ENCODE measurements at regions not wholly inside any gene's neighbourhood (a gene's known extent, or its start where the extent isn't known, plus 50 kb on each side); places are given as distances from the start of the nearest gene placed in this dataset.

DNA sequence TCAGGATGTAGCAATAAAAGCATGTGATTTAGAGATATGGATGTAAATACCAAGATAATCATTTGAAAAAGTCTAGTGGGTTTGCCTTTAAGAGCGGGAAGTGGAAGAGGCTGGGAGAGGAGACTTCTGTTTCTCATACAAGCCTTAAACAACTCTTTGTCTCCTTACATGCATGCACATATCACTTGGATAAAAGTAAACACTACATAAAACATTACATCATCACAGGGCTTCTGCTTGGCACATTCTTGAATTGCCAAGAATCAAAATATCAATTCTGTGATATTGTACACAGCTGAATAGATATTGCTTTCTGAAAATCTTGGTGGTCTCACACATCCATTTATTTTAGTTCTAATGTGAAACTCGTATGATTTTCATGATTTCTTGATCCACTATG lies 57.6 kb downstream of the FOXD1 start:
- TF ChIP-seq CTCF (conservative IDR thresholded peaks at IDR 0.05; ENCODE audit: low read depth in 2 of 2) (no peak), REST (IDR thresholded peaks at IDR 0.05; ENCODE audit: unreplicated experiment) (no peak), CREB1 (CRISPR knock-in tag; IDR thresholded peaks at IDR 0.05; ENCODE audit: low read depth) (no peak), EZH2 (IDR thresholded peaks at IDR 0.05; ENCODE audit: low read depth, unreplicated experiment) (no peak), EZH2phosphoT487 (IDR thresholded peaks at IDR 0.05; ENCODE audit: unreplicated experiment) (no peak)
